ENCODE measurements at regions not wholly inside any gene's neighbourhood (a gene's known extent, or its start where the extent isn't known, plus 50 kb on each side); places are given as distances from the start of the nearest gene placed in this dataset.

DNA sequence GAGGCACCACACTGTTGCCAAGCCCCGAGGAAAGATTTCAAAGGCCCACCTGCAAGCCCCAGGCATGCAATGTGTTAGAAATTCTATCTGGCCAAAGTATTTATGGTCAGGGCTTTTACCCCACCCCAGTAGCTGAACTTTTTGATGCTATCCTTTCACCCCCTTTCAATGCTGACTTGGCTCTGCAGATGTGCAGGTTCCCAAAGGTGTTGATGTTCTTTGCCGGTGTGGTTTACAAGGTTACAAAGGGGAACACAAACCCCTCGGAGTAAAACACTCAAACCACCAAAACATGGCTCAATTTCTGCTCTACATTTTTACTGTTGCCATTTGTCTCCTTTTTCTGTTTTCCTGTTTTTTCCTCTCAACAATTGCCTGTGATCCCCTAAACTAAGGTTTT is 145.4 kb upstream of the BNIP2 start:
- TF ChIP-seq, protein P1, sequence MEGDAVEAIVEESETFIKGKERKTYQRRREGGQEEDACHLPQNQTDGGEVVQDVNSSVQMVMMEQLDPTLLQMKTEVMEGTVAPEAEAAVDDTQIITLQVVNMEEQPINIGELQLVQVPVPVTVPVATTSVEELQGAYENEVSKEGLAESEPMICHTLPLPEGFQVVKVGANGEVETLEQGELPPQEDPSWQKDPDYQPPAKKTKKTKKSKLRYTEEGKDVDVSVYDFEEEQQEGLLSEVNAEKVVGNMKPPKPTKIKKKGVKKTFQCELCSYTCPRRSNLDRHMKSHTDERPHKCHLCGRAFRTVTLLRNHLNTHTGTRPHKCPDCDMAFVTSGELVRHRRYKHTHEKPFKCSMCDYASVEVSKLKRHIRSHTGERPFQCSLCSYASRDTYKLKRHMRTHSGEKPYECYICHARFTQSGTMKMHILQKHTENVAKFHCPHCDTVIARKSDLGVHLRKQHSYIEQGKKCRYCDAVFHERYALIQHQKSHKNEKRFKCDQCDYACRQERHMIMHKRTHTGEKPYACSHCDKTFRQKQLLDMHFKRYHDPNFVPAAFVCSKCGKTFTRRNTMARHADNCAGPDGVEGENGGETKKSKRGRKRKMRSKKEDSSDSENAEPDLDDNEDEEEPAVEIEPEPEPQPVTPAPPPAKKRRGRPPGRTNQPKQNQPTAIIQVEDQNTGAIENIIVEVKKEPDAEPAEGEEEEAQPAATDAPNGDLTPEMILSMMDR (IDR thresholded peaks at IDR 0.05; ENCODE audit: extremely low read depth, low read depth, low read length), result no peak
- DNase-seq (ENCODE audit: insufficient read length, low spot score, missing footprints), result no peak
- Histone ChIP-seq H3K36me3 (ENCODE audit: insufficient read depth, low read length) (no peaks in the 10 kb centered on the region), H3K4me2 (ENCODE audit: insufficient read depth, low read length) (no peak overlapping the region), H2AFZ (ENCODE audit: low read length) (no peak overlapping the region), H3K27me3 (ENCODE audit: insufficient read depth, low read length) (no peaks in the 10 kb centered on the region), H3K4me1 (ENCODE audit: insufficient read depth, low read length) (no peaks in the 10 kb centered on the region), H3K79me2 (ENCODE audit: insufficient read depth, low read length) (no peaks in the 10 kb centered on the region), H3K4me3 (ENCODE audit: insufficient read depth, low read length) (no peak overlapping the region), H3K27ac (ENCODE audit: low read depth, low read length) (no peak overlapping the region), H3K9me3 (ENCODE audit: low read depth, low read length) (no peaks in the 10 kb centered on the region), H4K20me1 (ENCODE audit: insufficient read depth, low read length) (no peaks in the 10 kb centered on the region)

DNA sequence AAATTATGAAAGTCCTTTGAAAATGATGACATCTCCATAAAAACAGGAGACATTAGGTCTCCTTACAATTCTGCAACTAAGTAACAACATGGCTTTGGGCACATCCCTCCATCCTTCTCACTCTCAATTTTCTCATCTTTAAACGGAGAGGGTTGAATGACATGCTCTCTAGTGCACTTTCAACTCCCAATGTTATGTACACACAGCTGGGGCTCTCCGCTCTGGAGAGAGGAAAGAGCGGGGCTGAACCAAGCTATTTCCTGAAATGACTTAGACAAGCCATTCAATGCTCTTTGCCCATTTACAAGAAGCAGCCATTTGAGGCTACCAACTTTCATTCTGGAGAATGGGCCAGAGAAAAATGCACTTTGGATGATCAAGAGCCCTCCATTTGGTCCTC is 144.2 kb upstream of the BNIP2 start:
- H3K4me2 ChIP-seq (ENCODE audit: insufficient read depth, low read length), result no peak overlapping the region
- H3K36me3 ChIP-seq (ENCODE audit: insufficient read depth, low read length), result no peaks in the 10 kb centered on the region
- H4K20me1 ChIP-seq (ENCODE audit: insufficient read depth, low read length), result no peaks in the 10 kb centered on the region
- H3K27ac ChIP-seq (ENCODE audit: low read depth, low read length), result no peak overlapping the region
- no peak for DNase-seq (ENCODE audit: insufficient read length, low spot score, missing footprints)
- no peak overlapping the region for H3K4me3 ChIP-seq (ENCODE audit: insufficient read depth, low read length)
- no peaks in the 10 kb centered on the region for H3K79me2 ChIP-seq (ENCODE audit: insufficient read depth, low read length)
- H3K9me3 ChIP-seq (ENCODE audit: low read depth, low read length), result no peaks in the 10 kb centered on the region
- H3K27me3 ChIP-seq (ENCODE audit: insufficient read depth, low read length), result no peaks in the 10 kb centered on the region
- no peak overlapping the region for H2AFZ ChIP-seq (ENCODE audit: low read length)
- TF ChIP-seq, protein P1 (IDR thresholded peaks at IDR 0.05; ENCODE audit: extremely low read depth, low read depth, low read length), result no peak
- H3K4me1 ChIP-seq (ENCODE audit: insufficient read depth, low read length), result no peaks in the 10 kb centered on the region

DNA sequence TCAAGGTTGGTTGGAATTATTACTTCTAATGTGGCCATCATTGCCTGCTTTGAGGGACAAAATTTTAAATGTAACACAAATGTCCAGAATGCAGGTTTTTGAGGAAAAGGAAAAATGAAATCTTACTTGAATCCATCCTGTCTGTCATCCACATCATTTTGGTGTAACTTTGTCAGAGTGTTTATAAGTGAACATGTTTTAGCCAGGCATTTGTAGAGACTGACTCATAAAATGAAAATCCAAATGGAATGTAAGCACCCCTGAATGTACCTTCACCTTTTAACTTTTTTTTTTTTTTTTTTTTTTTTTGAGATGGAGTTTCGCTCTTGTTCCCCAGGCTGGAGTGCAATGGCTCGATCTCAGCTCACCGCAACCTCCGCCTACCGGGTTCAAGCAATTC is 141.8 kb upstream of the BNIP2 start:
- TF ChIP-seq, protein P1 (IDR thresholded peaks at IDR 0.05; ENCODE audit: extremely low read depth, low read depth, low read length), result no peak
- Histone ChIP-seq H2AFZ (ENCODE audit: low read length) (no peak overlapping the region), H3K4me3 (ENCODE audit: insufficient read depth, low read length) (no peak overlapping the region), H3K79me2 (ENCODE audit: insufficient read depth, low read length) (no peaks in the 10 kb centered on the region), H3K4me1 (ENCODE audit: insufficient read depth, low read length) (no peaks in the 10 kb centered on the region), H4K20me1 (ENCODE audit: insufficient read depth, low read length) (no peaks in the 10 kb centered on the region), H3K4me2 (ENCODE audit: insufficient read depth, low read length) (no peak overlapping the region), H3K27ac (ENCODE audit: low read depth, low read length) (no peak overlapping the region), H3K9me3 (ENCODE audit: low read depth, low read length) (no peaks in the 10 kb centered on the region), H3K36me3 (ENCODE audit: insufficient read depth, low read length) (no peaks in the 10 kb centered on the region), H3K27me3 (ENCODE audit: insufficient read depth, low read length) (no peaks in the 10 kb centered on the region)
- DNase-seq (ENCODE audit: insufficient read length, low spot score, missing footprints), result no peak

DNA sequence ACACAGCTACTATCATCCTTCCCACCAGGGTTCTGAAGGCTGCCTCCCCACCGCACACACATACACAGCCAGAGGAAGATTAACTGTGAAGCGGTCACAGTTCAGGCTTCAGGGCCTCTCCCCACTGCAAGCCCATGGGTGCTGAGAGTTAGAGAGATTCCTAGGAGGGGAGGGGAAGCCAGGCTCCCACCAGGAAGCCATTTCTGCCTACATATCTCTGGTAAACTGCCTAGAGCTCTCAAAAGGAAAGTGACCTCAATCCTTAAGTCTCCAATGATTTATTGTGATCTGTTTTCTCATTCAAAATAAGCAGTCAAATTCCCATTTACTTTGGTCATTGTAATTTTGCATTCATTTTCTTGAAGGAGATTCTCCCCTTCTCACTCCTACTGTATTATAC is 141.0 kb upstream of the BNIP2 start:
- DNase-seq (ENCODE audit: insufficient read length, low spot score, missing footprints), result no peak
- Histone ChIP-seq H3K36me3 (ENCODE audit: insufficient read depth, low read length) (no peaks in the 10 kb centered on the region), H3K4me2 (ENCODE audit: insufficient read depth, low read length) (no peak overlapping the region), H3K79me2 (ENCODE audit: insufficient read depth, low read length) (no peaks in the 10 kb centered on the region), H4K20me1 (ENCODE audit: insufficient read depth, low read length) (no peaks in the 10 kb centered on the region), H3K9me3 (ENCODE audit: low read depth, low read length) (no peaks in the 10 kb centered on the region), H3K27ac (ENCODE audit: low read depth, low read length) (no peak overlapping the region), H3K4me3 (ENCODE audit: insufficient read depth, low read length) (no peak overlapping the region), H3K4me1 (ENCODE audit: insufficient read depth, low read length) (no peaks in the 10 kb centered on the region), H2AFZ (ENCODE audit: low read length) (no peak overlapping the region), H3K27me3 (ENCODE audit: insufficient read depth, low read length) (no peaks in the 10 kb centered on the region)
- TF ChIP-seq, protein P1 (IDR thresholded peaks at IDR 0.05; ENCODE audit: extremely low read depth, low read depth, low read length), result no peak
